Panc1 (cell line): ENCODE measurements at regions not wholly inside any gene's neighbourhood (a gene's known extent, or its start where the extent isn't known, plus 50 kb on each side); places are given as distances from the start of the nearest gene placed in this dataset.

ENCODE experiments used
- SIN3A ChIP-seq: IDR thresholded peaks from 2 replicates; pipeline ENCODE4 v1.6.1; 2012; ENCODE audit warnings: low read depth, mild to moderate bottlenecking, low read length, moderate library complexity, borderline replicate concordance; ENCODE audit not compliant: insufficient read depth
- TF ChIP-seq, protein P1 (sequence below): fragments of 450-650 bp; IDR thresholded peaks from 2 replicates; pipeline ENCODE4 v1.5.1; 2017; ENCODE audit warnings: mild to moderate bottlenecking

DNA sequence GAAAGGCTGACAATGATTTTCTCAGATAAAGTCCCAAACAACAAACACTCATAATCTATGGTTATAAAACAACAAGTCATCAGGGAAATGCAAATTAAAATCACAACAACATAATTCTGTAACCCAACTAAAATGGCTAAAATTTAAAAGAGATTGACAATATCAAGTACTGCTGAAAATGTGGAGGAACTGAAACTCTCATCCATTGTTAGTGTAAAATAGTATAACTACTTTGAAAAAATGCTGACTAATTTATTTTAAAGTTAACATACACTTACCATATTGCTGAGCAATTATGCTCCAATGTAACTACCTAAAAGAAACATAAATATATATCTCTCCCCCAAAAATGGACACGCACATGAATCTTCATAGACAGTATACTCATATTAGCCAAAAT lies 245.9 kb upstream of the SPOPL start:
- TF ChIP-seq, protein P1, sequence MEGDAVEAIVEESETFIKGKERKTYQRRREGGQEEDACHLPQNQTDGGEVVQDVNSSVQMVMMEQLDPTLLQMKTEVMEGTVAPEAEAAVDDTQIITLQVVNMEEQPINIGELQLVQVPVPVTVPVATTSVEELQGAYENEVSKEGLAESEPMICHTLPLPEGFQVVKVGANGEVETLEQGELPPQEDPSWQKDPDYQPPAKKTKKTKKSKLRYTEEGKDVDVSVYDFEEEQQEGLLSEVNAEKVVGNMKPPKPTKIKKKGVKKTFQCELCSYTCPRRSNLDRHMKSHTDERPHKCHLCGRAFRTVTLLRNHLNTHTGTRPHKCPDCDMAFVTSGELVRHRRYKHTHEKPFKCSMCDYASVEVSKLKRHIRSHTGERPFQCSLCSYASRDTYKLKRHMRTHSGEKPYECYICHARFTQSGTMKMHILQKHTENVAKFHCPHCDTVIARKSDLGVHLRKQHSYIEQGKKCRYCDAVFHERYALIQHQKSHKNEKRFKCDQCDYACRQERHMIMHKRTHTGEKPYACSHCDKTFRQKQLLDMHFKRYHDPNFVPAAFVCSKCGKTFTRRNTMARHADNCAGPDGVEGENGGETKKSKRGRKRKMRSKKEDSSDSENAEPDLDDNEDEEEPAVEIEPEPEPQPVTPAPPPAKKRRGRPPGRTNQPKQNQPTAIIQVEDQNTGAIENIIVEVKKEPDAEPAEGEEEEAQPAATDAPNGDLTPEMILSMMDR: no peak
- TF ChIP-seq SIN3A: no peak
